ENCODE measurements at regions not wholly inside any gene's neighbourhood (a gene's known extent, or its start where the extent isn't known, plus 50 kb on each side); places are given as distances from the start of the nearest gene placed in this dataset.
"Not testable (repeated sequence)": the region's sequence is repeated elsewhere in the genome, so short reads cannot be mapped to it uniquely, and the experiment has no call there.

DNA sequence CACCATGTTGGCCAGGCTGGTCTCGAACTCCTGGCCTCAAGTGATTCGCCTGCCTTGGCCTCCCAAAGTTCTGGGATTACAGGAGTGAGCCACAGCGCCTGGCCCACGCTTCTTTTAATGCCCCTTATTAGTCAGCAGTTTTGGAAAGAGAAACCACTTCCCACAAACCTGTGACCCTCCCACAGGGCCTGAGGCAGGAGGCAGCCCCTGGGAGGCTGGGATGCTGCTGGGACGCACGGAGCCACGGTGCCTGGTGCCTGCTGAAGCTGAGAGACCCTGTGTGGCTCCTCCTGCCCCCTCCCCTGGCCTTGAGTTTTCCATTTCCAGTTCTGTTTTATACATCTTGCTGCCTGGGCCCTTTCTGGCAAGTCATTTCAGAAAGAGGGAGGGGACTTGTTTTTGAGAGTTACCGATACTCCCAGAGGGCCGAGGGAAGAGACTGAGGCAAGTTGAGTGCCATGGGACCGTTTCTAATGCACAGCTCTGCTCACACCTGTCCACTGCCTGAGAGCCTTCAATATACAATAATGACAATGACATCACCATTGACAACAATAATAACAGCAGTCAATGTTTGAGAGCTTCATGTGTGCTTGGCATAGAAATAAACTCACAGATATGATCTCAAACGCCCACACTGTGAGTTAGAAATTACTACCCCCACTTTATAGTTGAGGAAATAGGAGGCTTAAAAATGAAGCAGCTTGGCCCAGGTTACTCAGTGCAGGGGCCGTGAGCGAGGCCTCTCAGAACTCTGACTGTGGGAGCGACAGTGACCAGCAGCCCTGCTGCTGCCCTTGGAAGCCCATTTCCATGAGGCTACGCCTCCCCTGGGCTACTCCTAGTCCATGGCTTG, 78.1 kb upstream of the YWHAQ start:
- no peak for DNase-seq

DNA sequence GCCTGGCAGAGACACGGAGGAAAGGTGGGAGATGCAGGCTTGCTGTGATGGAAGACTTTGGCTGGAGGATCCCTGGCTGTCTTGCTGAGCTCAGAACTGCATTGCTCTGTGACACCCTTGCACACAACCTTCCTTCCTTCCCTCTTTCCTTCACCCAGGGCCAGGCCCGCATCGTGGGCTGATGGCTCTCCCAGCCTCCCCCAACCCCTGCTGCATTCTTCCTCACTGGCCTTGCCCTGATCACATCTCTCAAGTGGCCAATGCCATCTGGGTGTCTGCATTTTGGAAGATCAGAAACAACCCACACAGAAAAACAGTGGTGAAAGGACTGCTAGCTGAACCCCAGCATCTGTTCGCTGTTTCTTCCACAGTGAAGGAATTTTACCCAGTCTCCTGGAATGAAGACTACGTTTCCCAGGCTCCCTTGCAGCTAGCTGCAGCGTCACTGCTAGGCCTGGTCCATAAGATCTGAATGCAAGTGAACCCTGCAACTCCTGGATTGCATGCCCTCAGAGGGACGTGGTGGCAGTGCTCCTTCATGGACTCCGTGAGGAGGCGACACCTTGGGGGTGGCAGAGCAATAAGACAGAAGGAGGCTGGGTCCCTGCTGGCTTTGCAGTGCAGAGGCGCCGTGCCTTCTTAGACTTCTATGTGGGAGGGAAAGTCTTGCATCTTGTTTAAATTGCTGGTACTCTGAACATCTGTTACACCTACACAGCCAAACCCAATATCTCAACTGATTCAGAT, 78.9 kb upstream of the YWHAQ start:
- DNase-seq: no peak

DNA sequence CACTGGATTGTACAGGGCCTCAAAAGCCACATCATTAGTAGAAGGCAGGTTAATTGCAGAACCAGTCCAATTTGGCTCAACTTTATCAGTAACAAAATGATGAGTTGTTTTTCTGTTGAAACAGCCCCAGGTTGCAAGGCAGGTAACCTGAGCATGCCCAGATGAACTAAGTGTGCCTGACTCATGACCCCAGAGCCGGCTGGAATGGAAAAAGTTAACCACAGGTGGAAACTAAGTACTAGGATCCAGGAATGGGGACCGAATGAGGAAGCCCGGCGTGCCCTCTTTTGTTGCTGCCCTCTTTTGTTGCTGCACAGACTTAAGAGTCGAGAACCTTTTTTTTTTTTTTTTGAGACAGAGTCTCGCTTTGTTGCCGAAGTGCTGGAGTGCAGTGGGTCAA, 79.5 kb upstream of the YWHAQ start:
- DNase-seq: no peak

- no peak for DNase-seq
Observed at GRCh38 chr2:9712263-9712662, 81.5 kb upstream of the YWHAQ start.

- peak; percentile 89 for DNase-seq
Observed at GRCh38 chr2:9714630-9715214, 83.9 kb upstream of the YWHAQ start.

GRCh38 chr2:9715238-9715637, 84.4 kb upstream of the YWHAQ start:
- DNase-seq: no peak

- DNase-seq: no peak
Observed at GRCh38 chr2:9717886-9718451, 87.2 kb upstream of the YWHAQ start.

DNA sequence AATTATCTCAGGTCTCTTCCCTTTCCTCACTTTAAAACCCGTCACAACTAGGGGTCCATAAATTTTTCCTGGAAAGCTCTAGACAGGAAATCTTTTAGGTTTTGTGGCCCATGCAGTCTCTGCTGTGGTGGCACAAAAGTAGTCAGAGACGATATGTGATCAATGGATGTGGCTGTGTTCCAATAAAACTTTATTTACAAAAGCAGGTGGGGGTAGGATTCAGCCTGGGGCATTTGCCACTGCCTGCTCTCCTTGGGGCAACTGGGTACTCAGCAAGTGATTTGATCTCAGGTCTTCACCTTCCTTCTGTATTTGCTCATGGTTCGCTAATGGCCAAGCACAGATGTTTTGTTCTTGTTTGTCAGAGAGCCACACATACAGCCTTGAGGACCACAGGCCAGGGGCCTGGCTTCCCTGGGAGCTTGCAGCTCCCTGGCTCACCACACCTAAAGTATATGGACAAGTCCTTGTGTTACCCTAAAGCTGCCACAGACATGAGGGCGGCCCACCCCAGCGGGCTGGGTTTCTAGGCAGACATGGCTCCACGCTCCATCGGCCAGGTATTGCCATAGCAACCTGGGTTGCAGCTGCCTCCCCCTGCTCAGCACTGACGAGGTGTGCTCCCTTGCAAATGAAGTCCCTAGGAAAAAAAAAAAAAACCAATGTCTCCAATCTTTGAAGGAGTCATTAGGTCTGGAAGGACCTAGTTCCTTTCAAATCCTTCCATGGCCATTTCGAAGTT, 89.7 kb upstream of the YWHAQ start:
- no peak for DNase-seq

DNA sequence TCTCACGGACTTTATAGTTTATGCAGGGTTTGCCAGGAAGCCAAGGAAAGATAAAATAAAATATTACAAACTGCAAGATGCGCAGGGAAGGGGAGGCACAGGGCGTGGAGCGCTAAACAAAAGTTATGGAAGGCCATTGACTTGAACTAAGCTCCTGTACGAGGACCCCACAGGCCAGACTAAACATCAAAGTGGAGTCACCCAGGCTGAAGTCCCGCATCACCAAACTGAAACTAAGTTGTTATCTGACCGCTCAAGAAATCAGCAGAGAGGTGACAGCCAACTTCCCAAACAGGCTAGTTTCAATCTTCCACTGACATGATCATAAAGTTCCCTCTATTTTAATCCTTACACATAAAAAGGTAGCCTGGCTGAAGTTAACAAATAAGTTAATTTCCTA, 90.5 kb upstream of the YWHAQ start:
- DNase-seq: no peak

- DNase-seq: no peak
Observed at GRCh38 chr2:9722451-9722850, 91.7 kb upstream of the YWHAQ start.

DNA sequence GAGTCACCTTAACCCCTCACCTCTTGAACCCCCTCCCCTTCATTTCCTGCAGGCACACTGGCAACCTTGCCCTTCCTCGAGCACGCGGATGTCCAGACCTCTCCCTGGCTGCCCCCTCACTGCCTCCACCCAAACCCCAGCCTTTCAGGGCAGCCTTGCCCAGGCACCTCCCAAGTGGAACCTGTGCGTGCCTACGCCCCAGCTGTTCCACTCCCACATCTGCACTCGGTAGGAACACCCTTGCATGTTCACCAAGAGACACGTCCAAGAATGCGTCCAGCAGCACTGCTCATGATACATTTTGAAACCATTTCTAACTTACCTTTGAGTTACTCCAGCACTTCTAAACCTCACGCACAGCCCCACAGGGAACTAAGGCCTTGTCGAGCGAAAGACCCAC, 93.8 kb upstream of the YWHAQ start:
- DNase-seq: no peak

- no peak for DNase-seq
Observed at GRCh38 chr2:9725106-9725505, 94.3 kb upstream of the YWHAQ start.

DNA sequence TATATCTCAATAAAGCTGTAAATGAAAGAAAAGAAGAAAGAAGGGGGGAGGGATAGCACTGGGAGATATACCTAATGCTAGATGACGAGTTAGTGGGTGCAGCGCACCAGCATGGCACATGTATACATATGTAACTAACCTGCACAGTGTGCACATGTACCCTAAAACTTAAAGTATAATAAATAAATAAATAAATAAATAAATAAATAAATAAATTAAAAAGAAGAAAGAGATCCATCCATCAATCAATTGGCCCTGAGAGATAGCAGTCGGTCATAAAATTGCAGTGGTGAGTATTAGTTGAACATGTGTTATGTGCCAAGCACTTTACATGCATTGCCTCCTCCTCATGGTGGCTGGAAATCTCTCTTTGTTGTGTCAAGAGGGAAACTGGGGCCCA, 95.2 kb upstream of the YWHAQ start:
- not testable (repeated sequence) for DNase-seq

DNA sequence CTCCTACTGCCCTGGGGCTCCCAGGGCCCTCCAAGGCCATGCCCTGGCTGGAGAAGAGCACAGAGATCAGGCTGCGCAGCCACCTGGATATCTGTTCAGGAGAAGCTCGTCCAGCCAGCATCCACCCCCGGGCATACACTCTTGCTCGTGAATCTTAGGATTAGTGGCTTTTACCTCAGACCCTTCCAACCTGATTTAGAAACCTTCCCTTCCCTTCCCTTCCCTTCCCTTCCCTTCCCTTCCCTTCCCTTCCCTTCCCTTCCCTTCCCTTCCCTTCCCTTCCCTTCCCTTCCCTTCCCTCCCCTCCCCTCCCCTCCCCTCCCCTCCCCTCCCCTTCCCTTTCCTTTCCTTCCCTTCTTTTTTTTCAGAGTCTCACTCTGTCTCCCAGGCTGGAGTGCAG, 99.7 kb upstream of the YWHAQ start:
- not testable (repeated sequence) for DNase-seq

- DNase-seq: no peak
Observed at GRCh38 chr2:9732824-9733223, 102.0 kb upstream of the YWHAQ start.

DNA sequence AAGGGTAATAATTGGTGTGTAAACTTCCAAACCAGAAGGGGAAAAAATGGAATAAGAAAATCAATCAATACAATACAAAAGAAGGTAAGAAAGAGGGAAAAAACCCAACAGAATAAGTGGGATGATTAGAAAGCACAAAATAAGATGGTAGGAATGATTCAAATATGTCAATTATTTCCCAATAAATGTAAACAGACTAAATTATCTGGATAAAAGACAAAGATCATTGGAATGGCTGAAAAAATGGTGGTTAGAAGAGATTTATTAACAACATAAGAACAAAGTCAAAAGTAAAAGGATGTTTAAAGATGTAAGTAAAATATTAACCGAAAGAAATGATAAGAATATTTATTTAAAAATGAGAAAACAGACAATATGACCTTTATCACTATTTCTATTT, 103.5 kb upstream of the YWHAQ start:
- DNase-seq: no peak

DNA sequence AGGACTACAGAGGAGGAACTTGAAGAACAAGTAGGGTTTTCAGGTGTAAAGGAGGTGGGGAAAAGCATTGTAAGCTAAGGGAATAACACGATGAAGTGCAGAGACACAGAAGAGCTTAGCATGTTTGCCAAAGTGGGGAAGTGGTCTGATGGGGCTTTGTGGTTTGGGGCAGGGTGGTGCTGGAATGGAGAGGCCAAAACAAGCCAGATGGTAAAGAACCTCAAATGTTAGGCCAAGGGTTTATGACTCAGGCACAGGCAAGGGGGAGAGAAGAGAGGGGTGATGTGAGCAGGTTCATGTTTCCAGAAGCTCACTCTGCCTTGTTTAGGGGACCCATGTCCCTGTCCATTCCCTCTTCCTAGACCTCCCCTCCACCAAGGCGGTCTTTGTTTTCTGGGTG, 104.5 kb upstream of the YWHAQ start:
- DNase-seq: peak; percentile 69

- DNase-seq: no peak
Observed at GRCh38 chr2:9736021-9736420, 105.2 kb upstream of the YWHAQ start.

DNA sequence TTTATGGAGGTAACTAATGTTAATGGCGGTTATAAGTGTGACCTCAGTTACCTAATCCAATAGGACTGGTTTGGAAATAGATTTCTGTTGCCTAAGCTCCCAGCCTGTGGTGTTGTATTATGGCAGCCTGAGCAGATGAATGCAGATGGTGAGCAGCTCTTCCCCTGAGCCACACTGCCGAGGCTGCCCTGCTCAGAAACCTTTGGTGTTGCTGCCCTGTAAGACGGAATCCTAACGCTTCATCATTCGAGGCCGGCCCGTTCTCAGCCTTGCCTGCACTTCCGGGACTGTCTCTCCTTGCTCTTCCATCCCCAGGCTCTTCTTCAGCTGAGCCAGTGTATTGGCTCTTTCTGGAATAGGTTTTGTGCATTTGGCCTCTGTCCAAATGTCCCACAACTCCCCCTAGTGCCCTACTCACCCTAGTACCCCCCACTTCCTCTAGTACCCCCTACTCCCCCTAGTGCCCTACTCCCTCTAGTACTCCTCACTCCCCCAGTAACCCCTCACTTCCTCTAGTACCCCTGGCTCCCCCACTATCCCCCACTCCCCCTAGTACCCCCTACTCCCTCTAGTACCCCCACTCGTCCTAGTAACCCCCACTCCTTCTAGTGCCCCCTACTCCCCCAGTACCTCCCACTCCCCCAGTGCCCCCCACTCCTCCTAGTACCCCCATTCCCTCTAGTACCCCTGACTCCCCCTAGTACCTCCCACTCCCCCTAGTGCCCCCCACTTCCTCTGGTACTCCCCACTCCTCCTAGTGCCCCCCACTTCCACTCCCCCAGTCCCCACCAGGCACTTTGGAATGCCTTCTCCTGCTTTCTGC, 106.0 kb upstream of the TAF1B start:
- peak; percentile 49 for DNase-seq

DNA sequence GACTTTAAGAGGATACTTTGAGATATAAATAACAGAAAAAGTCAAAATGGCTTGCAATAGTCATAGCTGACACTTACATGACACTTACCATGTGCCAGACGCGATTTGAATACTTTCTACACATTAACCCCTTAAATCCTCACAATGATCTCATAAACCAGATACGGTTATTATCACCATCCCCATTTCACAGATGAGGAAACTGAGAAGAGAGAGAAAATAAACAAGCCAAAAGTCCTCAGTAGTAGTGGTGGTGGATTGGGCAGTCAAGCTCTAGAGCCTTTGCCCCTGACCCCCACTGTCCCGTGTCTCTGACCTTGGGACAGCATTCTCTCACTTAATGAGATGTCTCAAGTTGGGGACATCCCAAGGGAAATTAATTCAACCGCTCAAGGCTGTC, 105.2 kb upstream of the TAF1B start:
- no peak for DNase-seq

GRCh38 chr2:9738535-9739496, 104.5 kb upstream of the TAF1B start:
- DNase-seq: peak; percentile 46

All from hematopoietic multipotent progenitor cell treated with erythropoietin and hydrocortisone succinate and interleukin-3 and kit ligand, for 4 days (in vitro differentiated cells).